CD4-positive, alpha-beta T cell treated with Interleukin-21 for 1 hour (primary cell): ENCODE measurements at regions not wholly inside any gene's neighbourhood (a gene's known extent, or its start where the extent isn't known, plus 50 kb on each side); places are given as distances from the start of the nearest gene placed in this dataset.
"Not testable (repeated sequence)": the region's sequence is repeated elsewhere in the genome, so short reads cannot be mapped to it uniquely, and the experiment has no call there.

Source experiments
- DNase-seq: peaks from one replicate; pipeline ENCODE4 v3.0.0-alpha.2; 2020

- DNase-seq, result no peak
These were observed 95.6 kb downstream of the SNX5 start for GRCh38 chr20:17872959-17873358.

DNA sequence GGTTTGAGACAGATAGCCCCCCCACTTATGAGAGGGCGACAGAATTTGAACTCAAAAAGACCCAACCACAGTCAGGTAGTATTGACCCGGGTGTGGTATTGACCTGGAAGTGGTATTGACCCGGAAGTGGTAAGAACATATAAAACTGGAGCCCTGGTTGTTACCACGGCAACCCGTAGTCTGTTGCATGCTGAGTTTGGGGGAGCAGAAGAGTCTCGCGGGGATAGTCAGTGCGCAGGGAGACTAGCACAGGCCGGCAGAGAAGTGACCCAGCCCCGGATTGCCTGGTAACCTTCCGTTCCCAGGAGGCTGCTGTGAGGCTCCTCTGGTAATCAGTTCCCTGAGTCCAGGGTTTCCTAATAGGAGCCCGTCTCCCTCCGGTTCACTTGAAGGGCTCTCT lies 96.2 kb downstream of the SNX5 start:
- DNase-seq, result no peak

- DNase-seq, result no peak
These were observed 96.7 kb downstream of the SNX5 start for GRCh38 chr20:17871886-17872285.

GRCh38 chr20:17871181-17871580 lies 97.4 kb downstream of the SNX5 start:
- no peak for DNase-seq

DNA sequence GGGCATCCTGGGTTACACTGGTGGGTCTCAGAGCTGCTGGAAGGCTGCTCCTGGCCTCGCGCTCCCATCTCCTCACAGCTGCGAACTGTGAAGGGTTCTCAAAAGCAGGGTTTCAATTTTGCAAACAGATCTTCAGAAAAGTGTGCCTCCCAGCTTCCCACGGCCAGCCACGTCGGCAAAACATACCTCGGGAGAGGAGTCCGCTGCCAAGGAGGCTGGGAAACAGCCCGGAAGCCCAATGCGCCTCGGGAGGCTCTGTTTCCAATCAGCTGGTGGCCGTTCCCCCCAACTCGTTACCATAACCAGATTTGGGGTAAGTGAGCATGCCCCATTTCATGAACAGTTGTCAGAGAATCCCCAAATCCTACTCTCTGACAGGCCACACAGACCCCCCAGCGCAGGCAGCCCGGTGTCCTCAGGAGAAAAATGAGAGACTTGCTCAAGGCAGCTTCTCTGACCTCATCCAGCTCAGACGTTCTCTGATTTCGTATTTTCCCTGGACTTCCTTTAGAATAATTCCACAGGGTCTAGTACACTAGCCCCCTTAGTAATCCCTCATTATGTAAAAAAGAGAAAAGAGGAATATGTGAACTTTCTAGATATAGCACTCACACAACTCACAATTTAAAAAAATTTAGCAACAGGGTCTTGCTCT lies 98.4 kb downstream of the SNX5 start:
- no peak for DNase-seq

DNA sequence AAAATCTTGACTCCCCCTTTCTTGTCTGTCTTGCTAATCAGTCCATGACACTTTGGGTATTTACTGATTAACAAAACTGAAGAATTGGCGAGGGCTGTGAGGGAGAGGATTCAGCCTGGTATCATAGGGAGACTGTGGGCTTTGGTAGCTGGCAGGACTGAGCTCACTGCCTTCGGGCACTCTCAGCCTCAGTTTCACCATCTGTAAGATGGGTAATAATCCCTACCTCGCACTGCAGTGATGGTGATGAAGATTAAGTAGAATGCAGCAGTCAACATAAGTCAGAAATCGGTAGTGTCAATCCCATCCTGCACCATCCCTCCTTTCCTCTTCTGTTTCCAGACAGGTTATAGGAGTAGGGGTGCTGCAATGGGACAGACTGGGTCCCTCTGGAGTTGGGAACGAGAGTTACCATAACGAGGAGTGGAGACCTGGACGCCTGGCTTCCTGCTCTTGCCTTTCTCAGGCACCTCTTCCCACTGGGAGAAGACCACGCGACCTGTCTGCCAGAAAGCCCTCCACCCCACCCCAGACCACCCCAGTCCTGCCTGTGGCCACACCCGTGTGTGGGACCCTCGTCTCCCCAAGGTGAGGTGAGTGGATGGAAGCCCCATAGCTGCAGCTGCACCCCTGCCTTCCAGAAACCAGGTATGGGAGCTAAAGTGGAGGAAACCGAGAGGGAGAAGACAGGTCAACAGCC lies 99.1 kb downstream of the SNX5 start:
- DNase-seq, result no peak

- no peak for DNase-seq
These were observed 99.8 kb downstream of the SNX5 start for GRCh38 chr20:17868700-17869231.

DNA sequence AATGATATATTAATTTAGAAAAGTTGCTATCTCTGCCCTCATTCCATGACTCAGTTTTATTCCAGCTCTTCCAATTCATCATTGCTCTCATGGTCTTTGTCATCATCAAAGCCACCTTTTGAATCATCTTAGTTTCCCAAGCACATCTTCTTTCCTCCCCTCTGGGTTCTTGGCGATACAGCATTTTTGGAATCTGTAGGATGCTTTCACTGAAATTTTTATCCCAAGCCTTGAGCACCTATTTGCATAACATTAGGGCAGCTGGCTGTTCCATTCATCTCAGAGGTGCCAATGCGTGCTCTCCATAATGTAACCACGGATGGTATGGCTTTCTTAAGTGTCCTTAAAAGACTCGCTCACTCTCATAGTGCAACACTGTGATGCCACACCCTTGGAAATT lies 100.4 kb downstream of the SNX5 start:
- no peak for DNase-seq

GRCh38 chr20:17867131-17867925 lies 101.3 kb downstream of the SNX5 start:
- DNase-seq, result no peak

DNA sequence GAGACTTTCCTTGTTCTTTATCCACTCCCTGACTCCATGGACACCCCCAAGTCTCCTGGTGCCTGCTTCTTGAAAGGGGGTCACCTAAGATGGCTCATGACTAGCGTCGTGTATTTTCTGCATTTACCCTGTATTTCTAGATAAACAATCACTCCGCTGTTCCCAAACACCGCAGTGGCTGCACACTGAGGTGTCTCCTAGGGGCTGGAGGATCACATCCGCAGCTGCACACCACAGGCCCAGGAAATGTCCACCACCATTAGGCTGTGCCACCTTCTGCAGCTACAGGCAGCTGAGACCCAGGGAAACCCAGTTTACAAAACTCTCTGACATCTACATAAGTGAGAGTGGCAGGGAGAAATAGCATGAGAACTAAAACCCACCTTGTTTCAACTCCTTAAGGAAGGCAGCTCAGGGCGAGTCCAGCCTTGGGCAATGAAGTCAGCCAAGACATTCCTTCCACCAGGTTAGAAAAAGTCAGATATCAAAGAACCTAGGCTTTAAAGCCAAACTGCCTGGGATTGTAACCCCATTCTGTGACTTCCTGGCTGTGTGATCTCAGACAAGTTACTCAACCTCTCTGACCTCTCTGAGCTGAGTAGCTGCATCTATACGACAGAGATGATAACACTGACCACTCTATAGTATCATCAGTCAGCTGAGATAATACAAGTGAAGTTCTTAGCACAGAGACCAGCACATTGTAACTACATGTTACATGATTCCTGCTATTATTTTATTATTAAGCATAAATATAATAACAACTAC lies 102.2 kb downstream of the SNX5 start:
- DNase-seq, result no peak

DNA sequence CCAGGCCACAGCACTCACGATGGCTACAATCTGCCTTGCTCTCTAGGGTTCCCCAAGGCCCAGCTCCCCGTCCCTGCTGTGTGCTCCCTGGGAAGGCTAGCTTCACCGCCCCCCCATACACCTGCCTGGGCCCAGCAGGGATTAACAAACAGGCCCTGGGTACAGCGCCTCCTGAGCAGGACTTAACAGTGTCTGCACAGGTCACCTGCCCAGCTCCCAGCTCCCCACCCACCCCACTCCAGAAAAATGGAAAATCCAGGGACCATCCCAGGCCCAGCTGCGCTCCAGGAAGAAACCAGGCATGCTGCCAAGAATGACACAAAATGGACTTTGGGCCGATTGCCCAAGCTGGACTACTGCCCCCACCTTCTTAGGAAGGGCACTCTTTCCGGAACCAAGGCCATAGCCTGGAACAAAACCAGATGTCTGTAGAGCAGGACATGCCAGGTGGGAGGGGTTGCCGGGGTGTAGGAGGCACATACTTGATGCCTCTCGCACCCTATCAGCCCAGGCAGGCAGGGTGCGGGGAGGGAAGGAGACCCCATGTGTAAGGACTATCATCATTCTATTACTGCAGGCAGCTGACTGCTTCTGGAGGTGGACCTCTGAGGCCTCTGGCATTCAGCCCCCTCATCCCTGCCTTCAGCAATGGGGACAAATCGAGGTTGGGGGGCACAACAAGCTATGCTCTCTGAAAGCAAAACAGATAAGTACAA lies 104.9 kb downstream of the SNX5 start:
- no peak for DNase-seq

GRCh38 chr20:17863209-17863576 lies 105.4 kb downstream of the SNX5 start:
- DNase-seq, result no peak

GRCh38 chr20:17862171-17862570 lies 106.4 kb downstream of the SNX5 start:
- no peak for DNase-seq

DNA sequence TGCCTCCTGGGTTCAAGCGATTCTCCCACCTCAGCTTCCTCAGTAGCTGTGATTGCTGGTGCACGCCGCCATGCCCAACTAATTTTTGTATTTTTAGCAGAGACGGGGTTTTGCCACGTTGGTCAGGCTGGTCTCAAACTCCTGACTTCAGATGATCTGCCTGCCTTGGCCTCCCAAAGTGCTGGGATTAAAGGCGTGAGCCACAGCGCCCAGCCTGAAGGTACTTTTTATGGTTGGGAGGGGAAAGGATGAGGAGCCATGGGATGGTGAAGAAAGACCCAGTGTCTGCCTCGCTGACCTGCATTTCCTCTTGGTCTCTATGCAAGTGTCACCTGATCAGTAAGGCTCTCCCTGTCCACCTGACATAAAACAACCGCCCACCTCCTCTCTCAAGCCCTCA lies 107.0 kb downstream of the SNX5 start:
- DNase-seq, result not testable (repeated sequence)

- no peak for DNase-seq
These were observed 108.0 kb downstream of the SNX5 start for GRCh38 chr20:17860301-17861197.

DNA sequence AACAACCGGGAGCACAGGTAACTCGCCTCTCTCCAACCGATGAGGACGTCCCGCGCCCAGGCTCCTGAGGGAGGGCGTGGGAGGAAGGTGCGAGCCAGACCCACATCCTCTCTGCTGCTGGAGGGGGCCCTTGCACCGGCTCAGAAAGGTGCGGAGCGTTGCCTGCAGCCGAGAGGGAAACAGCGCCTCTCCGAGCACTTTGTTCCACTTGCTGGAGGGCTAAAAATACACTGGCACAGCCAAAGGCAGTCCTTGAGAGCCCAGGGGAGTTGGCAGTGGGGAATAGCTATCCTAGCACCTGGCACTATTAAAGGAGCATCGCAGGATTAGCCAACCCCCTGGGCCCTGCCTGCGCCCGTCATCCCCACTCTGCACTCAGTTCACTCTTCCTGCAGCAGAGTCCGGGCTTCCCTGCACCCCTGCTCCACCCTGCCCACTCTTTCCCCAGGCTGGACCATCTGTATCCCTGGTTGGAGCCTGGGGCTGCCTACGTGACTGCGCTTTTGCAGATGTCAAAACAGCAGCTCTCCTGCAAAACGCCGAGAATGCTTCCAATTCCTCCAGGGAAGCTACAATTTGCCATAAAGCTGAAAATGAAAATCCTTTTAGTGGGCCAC lies 108.9 kb downstream of the SNX5 start:
- DNase-seq, result peak; percentile 23

GRCh38 chr20:17859002-17859615 lies 109.5 kb downstream of the SNX5 start:
- no peak for DNase-seq

DNA sequence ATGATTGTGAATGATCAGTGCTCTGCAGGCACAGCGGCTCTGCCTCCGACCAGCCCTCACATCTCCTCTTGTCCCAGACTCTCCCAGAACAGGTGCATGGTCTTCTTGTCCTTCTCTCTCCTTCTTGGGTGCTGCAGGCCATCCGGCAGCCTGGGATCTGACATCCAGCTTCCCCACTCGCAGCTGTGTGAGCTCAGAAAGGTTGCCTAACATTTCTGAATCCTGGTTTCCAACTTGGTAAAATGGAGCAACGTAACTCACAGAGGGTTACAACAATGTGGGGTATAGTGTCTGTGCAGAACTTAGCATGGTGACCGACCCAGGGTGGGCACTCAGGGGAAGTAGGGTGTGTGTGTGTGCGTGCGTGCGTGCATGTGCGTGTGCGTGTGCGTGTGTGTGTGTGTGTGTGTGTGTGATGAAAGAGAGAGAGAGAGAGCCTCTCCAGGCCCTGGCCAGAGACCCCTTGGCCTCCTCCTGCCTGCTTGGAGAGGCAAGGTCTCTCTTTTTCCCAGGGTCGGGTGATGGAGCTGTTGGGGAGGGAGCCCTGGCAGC lies 110.1 kb downstream of the SNX5 start:
- DNase-seq, result no peak

DNA sequence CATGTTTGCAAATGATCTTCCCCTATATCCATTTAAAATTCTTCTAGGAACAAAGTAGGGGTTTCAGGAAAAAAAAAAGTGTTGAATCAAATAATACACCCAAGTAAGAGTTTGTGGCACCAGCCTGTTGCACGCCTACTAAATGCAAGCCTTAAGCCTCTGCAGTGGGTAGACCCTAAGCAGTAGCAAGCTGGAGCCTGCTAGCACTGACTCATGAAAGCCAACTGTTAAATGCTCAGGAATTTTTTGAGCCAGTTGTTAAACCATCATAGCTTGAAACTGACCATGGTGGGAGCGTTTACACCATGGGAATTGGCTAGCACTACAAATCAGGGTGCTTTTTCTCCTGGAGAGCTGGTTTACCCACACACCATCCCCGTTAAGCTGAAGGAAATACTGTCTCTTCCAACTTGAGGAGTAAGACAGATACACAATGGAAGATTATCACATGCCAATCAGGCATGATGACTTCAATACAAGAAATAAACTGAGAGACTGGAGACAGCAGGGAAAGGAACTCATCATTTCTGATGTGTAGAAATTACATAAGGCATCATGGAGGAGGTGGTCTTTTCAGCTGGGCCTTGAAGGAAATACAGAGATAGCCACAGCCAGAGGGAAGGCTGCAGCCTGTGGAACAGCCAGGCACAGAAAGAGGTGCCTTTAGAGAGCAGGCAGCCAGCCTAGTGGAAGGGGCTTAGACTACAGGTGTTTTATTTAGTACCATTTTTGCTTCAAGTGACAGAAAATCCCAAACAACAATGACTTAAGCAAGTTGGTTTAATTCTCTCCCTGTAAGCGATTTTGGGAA lies 110.8 kb downstream of the SNX5 start:
- DNase-seq, result no peak
